ENCODE measurements at regions not wholly inside any gene's neighbourhood (a gene's known extent, or its start where the extent isn't known, plus 50 kb on each side); places are given as distances from the start of the nearest gene placed in this dataset.

DNA sequence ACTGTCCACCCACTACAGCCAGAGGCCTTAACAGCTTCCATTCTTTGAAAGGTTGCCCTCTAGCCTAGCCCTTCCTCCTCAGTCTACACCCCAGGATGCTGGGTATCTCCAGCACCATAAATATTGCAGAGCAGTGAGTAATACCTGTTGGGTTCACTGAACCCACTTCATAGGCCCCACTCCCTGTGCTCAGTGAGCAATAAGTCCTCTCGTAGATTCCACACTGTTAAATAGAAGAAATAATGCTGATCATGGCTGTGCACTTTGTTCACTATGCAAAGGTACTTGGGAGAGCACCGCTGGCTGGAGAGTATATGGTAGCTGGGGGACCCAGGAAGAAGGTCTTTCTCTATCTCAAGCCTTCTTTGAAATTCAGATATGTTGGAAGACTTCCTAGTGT lies 87.3 kb downstream of the RSPH3 start:
- Histone ChIP-seq H3K9me3 (no peaks in the 10 kb centered on the region), H4K20me1 (ENCODE audit: insufficient read depth) (no peaks in the 10 kb centered on the region), H2AFZ (ENCODE audit: low read depth) (no peak overlapping the region), H3K36me3 (replicated peaks in 1 of 2; ENCODE audit: control insufficient read depth in 1 of 2, insufficient read depth in 2 of 2, low read length in 1 of 2) (no peaks in the 10 kb centered on the region), H3K9ac (no peak overlapping the region), H3K4me2 (no peak overlapping the region), H3K4me3 (ENCODE audit: low read depth in 2 of 2, low read length in 1 of 2) (no peak overlapping the region), H3K9me2 (no peaks in the 10 kb centered on the region), H3K27me3 (ENCODE audit: insufficient read depth) (no peaks in the 10 kb centered on the region), H3F3A (replicated peaks; ENCODE audit: insufficient read depth) (no peaks in the 10 kb centered on the region), H3K79me2 (ENCODE audit: insufficient read depth) (no peaks in the 10 kb centered on the region), H3K4me1 (ENCODE audit: control insufficient read depth in 1 of 2, insufficient read depth in 2 of 2, low read depth in 1 of 2, low read length in 1 of 2) (no peaks in the 10 kb centered on the region; a peak in 1 of 4 replicates), H3K27ac (ENCODE audit: low read depth in 2 of 2, low read length in 1 of 2) (no peak overlapping the region)
- 66% methylated on average over 2 of the region's 2 CpGs for WGBS (ENCODE audit: low lambda C conversion rate)
- TF ChIP-seq MXI1 (IDR thresholded peaks at IDR 0.05; ENCODE audit: low read depth, low read length) (no peak), RAD21 (IDR thresholded peaks at IDR 0.05; ENCODE audit: low read length) (no peak), POLR2AphosphoS5 (IDR thresholded peaks at IDR 0.05; ENCODE audit: low read depth, low read length) (no peak), FOXJ3 (CRISPR knock-in tag; IDR thresholded peaks at IDR 0.05) (no peak), TEAD4 (IDR thresholded peaks at IDR 0.05; ENCODE audit: borderline replicate concordance, insufficient read depth) (no peak), FOXM1 (IDR thresholded peaks at IDR 0.05; ENCODE audit: low read depth) (no peak), YY1 (IDR thresholded peaks at IDR 0.05; ENCODE audit: low read depth) (no peak), TCF12 (IDR thresholded peaks at IDR 0.05) (no peak)
- TF ChIP-seq, protein P1, sequence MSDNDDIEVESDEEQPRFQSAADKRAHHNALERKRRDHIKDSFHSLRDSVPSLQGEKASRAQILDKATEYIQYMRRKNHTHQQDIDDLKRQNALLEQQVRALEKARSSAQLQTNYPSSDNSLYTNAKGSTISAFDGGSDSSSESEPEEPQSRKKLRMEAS (IDR thresholded peaks at IDR 0.05; ENCODE audit: low read depth): no peak
- TF ChIP-seq, protein P2, sequence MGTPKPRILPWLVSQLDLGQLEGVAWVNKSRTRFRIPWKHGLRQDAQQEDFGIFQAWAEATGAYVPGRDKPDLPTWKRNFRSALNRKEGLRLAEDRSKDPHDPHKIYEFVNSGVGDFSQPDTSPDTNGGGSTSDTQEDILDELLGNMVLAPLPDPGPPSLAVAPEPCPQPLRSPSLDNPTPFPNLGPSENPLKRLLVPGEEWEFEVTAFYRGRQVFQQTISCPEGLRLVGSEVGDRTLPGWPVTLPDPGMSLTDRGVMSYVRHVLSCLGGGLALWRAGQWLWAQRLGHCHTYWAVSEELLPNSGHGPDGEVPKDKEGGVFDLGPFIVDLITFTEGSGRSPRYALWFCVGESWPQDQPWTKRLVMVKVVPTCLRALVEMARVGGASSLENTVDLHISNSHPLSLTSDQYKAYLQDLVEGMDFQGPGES (IDR thresholded peaks at IDR 0.05; ENCODE audit: low read depth, low read length): no peak
- TF ChIP-seq, protein P3, sequence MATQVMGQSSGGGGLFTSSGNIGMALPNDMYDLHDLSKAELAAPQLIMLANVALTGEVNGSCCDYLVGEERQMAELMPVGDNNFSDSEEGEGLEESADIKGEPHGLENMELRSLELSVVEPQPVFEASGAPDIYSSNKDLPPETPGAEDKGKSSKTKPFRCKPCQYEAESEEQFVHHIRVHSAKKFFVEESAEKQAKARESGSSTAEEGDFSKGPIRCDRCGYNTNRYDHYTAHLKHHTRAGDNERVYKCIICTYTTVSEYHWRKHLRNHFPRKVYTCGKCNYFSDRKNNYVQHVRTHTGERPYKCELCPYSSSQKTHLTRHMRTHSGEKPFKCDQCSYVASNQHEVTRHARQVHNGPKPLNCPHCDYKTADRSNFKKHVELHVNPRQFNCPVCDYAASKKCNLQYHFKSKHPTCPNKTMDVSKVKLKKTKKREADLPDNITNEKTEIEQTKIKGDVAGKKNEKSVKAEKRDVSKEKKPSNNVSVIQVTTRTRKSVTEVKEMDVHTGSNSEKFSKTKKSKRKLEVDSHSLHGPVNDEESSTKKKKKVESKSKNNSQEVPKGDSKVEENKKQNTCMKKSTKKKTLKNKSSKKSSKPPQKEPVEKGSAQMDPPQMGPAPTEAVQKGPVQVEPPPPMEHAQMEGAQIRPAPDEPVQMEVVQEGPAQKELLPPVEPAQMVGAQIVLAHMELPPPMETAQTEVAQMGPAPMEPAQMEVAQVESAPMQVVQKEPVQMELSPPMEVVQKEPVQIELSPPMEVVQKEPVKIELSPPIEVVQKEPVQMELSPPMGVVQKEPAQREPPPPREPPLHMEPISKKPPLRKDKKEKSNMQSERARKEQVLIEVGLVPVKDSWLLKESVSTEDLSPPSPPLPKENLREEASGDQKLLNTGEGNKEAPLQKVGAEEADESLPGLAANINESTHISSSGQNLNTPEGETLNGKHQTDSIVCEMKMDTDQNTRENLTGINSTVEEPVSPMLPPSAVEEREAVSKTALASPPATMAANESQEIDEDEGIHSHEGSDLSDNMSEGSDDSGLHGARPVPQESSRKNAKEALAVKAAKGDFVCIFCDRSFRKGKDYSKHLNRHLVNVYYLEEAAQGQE (IDR thresholded peaks at IDR 0.05; ENCODE audit: low read depth, low read length): no peak
- TF ChIP-seq, protein P4, sequence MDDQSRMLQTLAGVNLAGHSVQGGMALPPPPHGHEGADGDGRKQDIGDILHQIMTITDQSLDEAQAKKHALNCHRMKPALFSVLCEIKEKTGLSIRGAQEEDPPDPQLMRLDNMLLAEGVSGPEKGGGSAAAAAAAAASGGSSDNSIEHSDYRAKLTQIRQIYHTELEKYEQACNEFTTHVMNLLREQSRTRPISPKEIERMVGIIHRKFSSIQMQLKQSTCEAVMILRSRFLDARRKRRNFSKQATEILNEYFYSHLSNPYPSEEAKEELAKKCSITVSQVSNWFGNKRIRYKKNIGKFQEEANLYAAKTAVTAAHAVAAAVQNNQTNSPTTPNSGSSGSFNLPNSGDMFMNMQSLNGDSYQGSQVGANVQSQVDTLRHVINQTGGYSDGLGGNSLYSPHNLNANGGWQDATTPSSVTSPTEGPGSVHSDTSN (IDR thresholded peaks at IDR 0.05): no peak
- ChIA-PET CTCF (no interaction called here), POLR2A (no interaction called here)
- no peak for DNase-seq
